ENCODE measurements at regions not wholly inside any gene's neighbourhood (a gene's known extent, or its start where the extent isn't known, plus 50 kb on each side); places are given as distances from the start of the nearest gene placed in this dataset.

GRCh38 chr7:125020801-125021200 is 91.2 kb upstream of the POT1 start:
- no peak for DNase-seq (ENCODE audit: low read depth)
- no peak for TF ChIP-seq CTCF (IDR thresholded peaks at IDR 0.05; ENCODE audit: insufficient read depth, low read depth, low read length)
- H3K4me3 ChIP-seq (ENCODE audit: low read depth, low read length): no peak overlapping the region

- DNase-seq (ENCODE audit: low read depth): no peak
- no peak overlapping the region for H3K4me3 ChIP-seq (ENCODE audit: low read depth, low read length)
- no peak for TF ChIP-seq CTCF (IDR thresholded peaks at IDR 0.05; ENCODE audit: insufficient read depth, low read depth, low read length)
Observed at GRCh38 chr7:125010540-125010939, 80.9 kb upstream of the POT1 start.

- no peak for DNase-seq (ENCODE audit: low read depth)
- TF ChIP-seq CTCF (IDR thresholded peaks at IDR 0.05; ENCODE audit: insufficient read depth, low read depth, low read length): no peak
Observed at GRCh38 chr7:124996778-124997177, 67.2 kb upstream of the POT1 start.

GRCh38 chr7:124992851-124993562 is 63.4 kb upstream of the POT1 start:
- no peak for TF ChIP-seq CTCF (IDR thresholded peaks at IDR 0.05; ENCODE audit: insufficient read depth, low read depth, low read length)
- H3K4me3 ChIP-seq (ENCODE audit: low read depth, low read length): peak overlapping the region; percentile 46
- peak; percentile 94 for DNase-seq (ENCODE audit: low read depth)

More at GRCh38 chr7:124996778-124997177, 67.2 kb upstream of the POT1 start:
- no peak overlapping the region for H3K4me3 ChIP-seq (ENCODE audit: low read depth, low read length)

- peak; percentile 50 for DNase-seq (ENCODE audit: low read depth)
- H3K4me3 ChIP-seq (ENCODE audit: low read depth, low read length): no peak overlapping the region
- TF ChIP-seq CTCF (IDR thresholded peaks at IDR 0.05; ENCODE audit: insufficient read depth, low read depth, low read length): no peak
Observed at GRCh38 chr7:124989911-124990310, 60.3 kb upstream of the POT1 start.
